ENCODE measurements at regions not wholly inside any gene's neighbourhood (a gene's known extent, or its start where the extent isn't known, plus 50 kb on each side); places are given as distances from the start of the nearest gene placed in this dataset.

DNA sequence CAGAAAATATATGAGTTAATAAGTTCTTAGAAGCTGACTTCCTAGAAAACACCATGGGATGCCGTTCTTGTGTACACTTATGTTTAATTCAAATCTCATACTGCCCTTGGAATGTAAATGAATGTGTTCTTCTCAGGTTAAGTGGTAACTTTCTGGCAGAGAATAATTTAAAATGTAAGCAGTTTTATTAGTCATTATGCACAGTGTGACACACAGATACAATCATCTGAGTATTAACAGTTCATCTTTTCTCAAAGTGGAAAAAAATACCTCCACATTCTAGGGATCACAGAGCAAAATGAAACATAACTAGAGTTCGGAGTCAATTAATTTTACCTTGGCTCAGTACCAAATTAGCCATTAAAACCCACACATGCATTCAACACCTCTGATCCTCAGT, 508.1 kb downstream of the CDH9 start:
- ATAC-seq = no peak
- H3K4me1 ChIP-seq = no peaks in the 10 kb centered on the region
- TF ChIP-seq POLR2A (IDR thresholded peaks at IDR 0.05) (no peak), CTCF (IDR thresholded peaks at IDR 0.05 in 4 of 5, conservative IDR thresholded peaks at IDR 0.05 in 1 of 5) (no peak)
- H3K27ac ChIP-seq = no peak overlapping the region
- peaks cover 0 to 7% (median 0%) of the 10 kb centered on the region in 3 donors for H3K9me3 ChIP-seq
- H3K36me3 ChIP-seq = no peaks in the 10 kb centered on the region
- in situ Hi-C loops (cut with MboI; ENCODE audit: low sequenced_read_pairs in 4 of 4) = no loop called here
- no peak for DNase-seq
- H3K4me3 ChIP-seq = no peak overlapping the region
- no peaks in the 10 kb centered on the region for H3K27me3 ChIP-seq
- intact Hi-C loops (cut with DNase I; ENCODE audit: low total_unique reads) = no loop called here

- H3K4me1 ChIP-seq = no peaks in the 10 kb centered on the region
- no peaks in the 10 kb centered on the region for H3K27me3 ChIP-seq
- no peaks in the 10 kb centered on the region for H3K9me3 ChIP-seq
- in situ Hi-C loops (cut with MboI; ENCODE audit: low sequenced_read_pairs in 4 of 4) (no loop called here), intact Hi-C loops (cut with DNase I; ENCODE audit: low total_unique reads) (no loop called here)
- ATAC-seq (no peak), DNase-seq (no peak)
- TF ChIP-seq CTCF (IDR thresholded peaks at IDR 0.05 in 4 of 5, conservative IDR thresholded peaks at IDR 0.05 in 1 of 5) = no peak
- TF ChIP-seq POLR2A (IDR thresholded peaks at IDR 0.05) = no peak
- no peak overlapping the region for H3K27ac ChIP-seq
- no peaks in the 10 kb centered on the region for H3K36me3 ChIP-seq
- H3K4me3 ChIP-seq = no peak overlapping the region
Observed at GRCh38 chr5:26519245-26519644, 519.1 kb downstream of the CDH9 start.

- no peaks in the 10 kb centered on the region for H3K27me3 ChIP-seq
- in situ Hi-C loops (cut with MboI; ENCODE audit: low sequenced_read_pairs in 4 of 4) (no loop called here), intact Hi-C loops (cut with DNase I; ENCODE audit: low total_unique reads) (no loop called here)
- H3K9me3 ChIP-seq = no peaks in the 10 kb centered on the region
- DNase-seq = no peak
- H3K36me3 ChIP-seq = no peaks in the 10 kb centered on the region
- H3K4me3 ChIP-seq = no peak overlapping the region
- no peak for ATAC-seq
- no peak overlapping the region for H3K27ac ChIP-seq
- no peak for TF ChIP-seq POLR2A (IDR thresholded peaks at IDR 0.05)
- no peak for TF ChIP-seq CTCF (IDR thresholded peaks at IDR 0.05 in 4 of 5, conservative IDR thresholded peaks at IDR 0.05 in 1 of 5)
- no peaks in the 10 kb centered on the region for H3K4me1 ChIP-seq
Observed at GRCh38 chr5:26518065-26518464, 520.3 kb downstream of the CDH9 start.

DNA sequence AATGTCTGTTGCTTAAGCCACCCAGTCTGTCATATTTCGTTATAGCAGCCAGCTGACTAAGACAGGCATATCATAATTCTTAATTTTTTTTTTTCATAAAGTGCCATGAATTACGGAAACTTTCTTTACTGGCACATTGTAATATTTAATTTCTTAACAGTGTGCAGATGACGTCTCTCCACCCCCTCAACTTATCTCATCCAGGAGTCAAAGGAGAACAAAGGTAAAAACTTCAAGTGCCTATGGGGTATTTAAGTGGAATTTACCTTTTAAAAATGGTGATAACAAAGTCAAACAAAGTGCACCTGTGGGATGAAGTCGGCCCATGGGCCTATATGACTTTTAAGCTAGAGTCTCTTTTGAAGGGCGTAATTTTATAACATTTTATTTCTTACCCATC, 539.4 kb downstream of the CDH9 start:
- in situ Hi-C loops (cut with MboI; ENCODE audit: low sequenced_read_pairs in 4 of 4) = no loop called here
- DNase-seq (no peak), ATAC-seq (no peak)
- intact Hi-C loops (cut with DNase I; ENCODE audit: low total_unique reads) = no loop called here
- Histone ChIP-seq H3K36me3 (no peaks in the 10 kb centered on the region), H3K27me3 (no peaks in the 10 kb centered on the region), H3K4me1 (no peaks in the 10 kb centered on the region), H3K9me3 (no peaks in the 10 kb centered on the region), H3K4me3 (no peak overlapping the region), H3K27ac (no peak overlapping the region)
- TF ChIP-seq CTCF (IDR thresholded peaks at IDR 0.05 in 4 of 5, conservative IDR thresholded peaks at IDR 0.05 in 1 of 5) (no peak), POLR2A (IDR thresholded peaks at IDR 0.05) (no peak)

DNA sequence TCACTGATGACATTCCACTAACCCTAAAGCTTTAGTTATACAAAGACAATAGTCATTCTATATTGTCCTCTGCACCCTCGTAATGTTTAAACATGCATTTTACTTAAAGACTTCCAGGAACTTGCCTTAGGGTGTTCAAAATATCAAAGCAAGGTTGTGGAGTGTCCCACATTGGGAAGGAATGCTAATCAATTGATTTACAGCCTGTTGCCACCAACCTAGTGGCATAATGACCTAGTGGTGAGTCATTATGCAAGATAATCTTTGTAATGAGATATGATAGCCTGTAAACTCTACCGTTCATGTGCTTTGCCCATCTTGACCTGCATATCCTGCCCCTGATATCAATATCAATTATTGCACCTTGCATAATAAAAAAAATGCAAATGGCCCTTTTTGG, 542.9 kb downstream of the CDH9 start:
- no peaks in the 10 kb centered on the region for H3K36me3 ChIP-seq
- intact Hi-C loops (cut with DNase I; ENCODE audit: low total_unique reads) = no loop called here
- ATAC-seq (no peak), DNase-seq (no peak)
- in situ Hi-C loops (cut with MboI; ENCODE audit: low sequenced_read_pairs in 4 of 4) = no loop called here
- H3K4me3 ChIP-seq = no peak overlapping the region
- H3K27ac ChIP-seq = no peak overlapping the region
- no peaks in the 10 kb centered on the region for H3K27me3 ChIP-seq
- TF ChIP-seq CTCF (IDR thresholded peaks at IDR 0.05 in 4 of 5, conservative IDR thresholded peaks at IDR 0.05 in 1 of 5) = no peak
- TF ChIP-seq POLR2A (IDR thresholded peaks at IDR 0.05) = no peak
- no peaks in the 10 kb centered on the region for H3K4me1 ChIP-seq
- no peaks in the 10 kb centered on the region for H3K9me3 ChIP-seq

Data from gastrocnemius medialis (tissue), 4 donors.